ENCODE measurements at regions not wholly inside any gene's neighbourhood (a gene's known extent, or its start where the extent isn't known, plus 50 kb on each side); places are given as distances from the start of the nearest gene placed in this dataset.

- Histone ChIP-seq H4K20me1 (ENCODE audit: insufficient read depth, low read length) (no peaks in the 10 kb centered on the region), H3K9me2 (replicated peaks; ENCODE audit: insufficient read depth, low read length) (no peaks in the 10 kb centered on the region), H2AFZ (ENCODE audit: low read length) (no peak overlapping the region), H3K27ac (ENCODE audit: low read length) (no peak overlapping the region), H3K4me1 (ENCODE audit: low read length) (no peaks in the 10 kb centered on the region), H3K79me2 (ENCODE audit: low read length) (no peaks in the 10 kb centered on the region), H3K4me3 (ENCODE audit: low read length) (no peak overlapping the region), H3K9me3 (replicated peaks; ENCODE audit: insufficient read depth, low read length) (no peaks in the 10 kb centered on the region), H3K36me3 (replicated peaks; ENCODE audit: insufficient read depth, low read length) (no peaks in the 10 kb centered on the region), H3F3A (ENCODE audit: insufficient read depth, low read length) (no peaks in the 10 kb centered on the region), H3K9ac (ENCODE audit: low read length) (no peak overlapping the region), H3K4me2 (ENCODE audit: low read depth, low read length) (no peak overlapping the region), H3K27me3 (replicated peaks; ENCODE audit: insufficient read depth, low read length) (no peaks in the 10 kb centered on the region)
- DNase-seq: no peak
- TF ChIP-seq CTCF (IDR thresholded peaks at IDR 0.05; ENCODE audit: low read length) (no peak), EZH2phosphoT487 (IDR thresholded peaks at IDR 0.05; ENCODE audit: low read length) (no peak), EZH2 (optimal IDR thresholded peaks at IDR 0.05; ENCODE audit: low read depth, low read length) (no peak)
Observed at GRCh38 chr11:87753143-87753542, 422.1 kb downstream of the RAB38 start.

DNA sequence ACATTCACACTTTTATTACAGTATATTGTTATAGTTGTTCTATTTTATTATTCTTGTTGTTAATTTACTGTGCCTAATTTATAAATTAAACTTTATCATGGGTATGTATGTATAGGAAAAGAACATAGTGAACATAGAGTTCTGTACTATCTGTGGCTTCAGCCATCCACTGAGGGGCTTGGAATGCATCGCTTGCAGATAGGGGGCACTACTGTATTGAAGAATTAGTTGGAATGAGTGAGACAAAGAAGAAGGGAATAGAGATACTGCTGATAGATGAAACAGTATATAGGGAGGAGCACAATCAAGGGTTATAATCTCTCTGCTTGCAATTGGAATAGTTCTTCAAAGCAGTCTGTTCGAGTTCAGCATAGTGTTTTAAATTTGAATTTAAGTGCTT lies 432.2 kb downstream of the RAB38 start:
- H3K79me2 ChIP-seq (ENCODE audit: low read length): no peaks in the 10 kb centered on the region
- no peaks in the 10 kb centered on the region for H3K36me3 ChIP-seq (replicated peaks; ENCODE audit: insufficient read depth, low read length)
- no peaks in the 10 kb centered on the region for H3K27me3 ChIP-seq (replicated peaks; ENCODE audit: insufficient read depth, low read length)
- TF ChIP-seq EZH2phosphoT487 (IDR thresholded peaks at IDR 0.05; ENCODE audit: low read length) (no peak), CTCF (IDR thresholded peaks at IDR 0.05; ENCODE audit: low read length) (no peak), EZH2 (optimal IDR thresholded peaks at IDR 0.05; ENCODE audit: low read depth, low read length) (no peak)
- no peak overlapping the region for H2AFZ ChIP-seq (ENCODE audit: low read length)
- no peak overlapping the region for H3K4me3 ChIP-seq (ENCODE audit: low read length)
- no peak overlapping the region for H3K27ac ChIP-seq (ENCODE audit: low read length)
- H3K9ac ChIP-seq (ENCODE audit: low read length): no peak overlapping the region
- H3K9me3 ChIP-seq (replicated peaks; ENCODE audit: insufficient read depth, low read length): no peaks in the 10 kb centered on the region
- no peaks in the 10 kb centered on the region for H3K9me2 ChIP-seq (replicated peaks; ENCODE audit: insufficient read depth, low read length)
- H3K4me1 ChIP-seq (ENCODE audit: low read length): no peaks in the 10 kb centered on the region
- no peak overlapping the region for H3K4me2 ChIP-seq (ENCODE audit: low read depth, low read length)
- H4K20me1 ChIP-seq (ENCODE audit: insufficient read depth, low read length): no peaks in the 10 kb centered on the region
- no peak for DNase-seq
- no peaks in the 10 kb centered on the region for H3F3A ChIP-seq (ENCODE audit: insufficient read depth, low read length)

DNA sequence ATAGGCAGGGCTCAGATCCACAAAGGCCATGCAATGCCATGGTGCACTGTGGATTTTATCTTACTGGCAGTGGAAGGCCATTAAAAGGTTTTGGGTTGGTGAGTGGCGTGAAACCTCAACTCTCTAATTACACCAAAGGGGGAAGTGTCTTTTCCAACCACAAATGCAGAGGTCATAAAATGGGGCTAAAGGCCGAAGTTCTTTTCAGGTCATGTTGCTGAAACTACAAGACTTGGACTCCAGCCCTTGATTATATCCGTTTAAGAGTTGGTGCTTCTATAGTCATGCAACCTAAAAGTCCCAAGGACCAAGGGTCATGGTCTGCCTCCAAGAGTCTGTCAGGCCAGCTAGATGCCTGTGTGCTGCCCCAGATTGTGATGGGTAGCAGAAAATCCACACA lies 434.3 kb downstream of the RAB38 start:
- Histone ChIP-seq H3K4me1 (ENCODE audit: low read length) (no peaks in the 10 kb centered on the region), H3K27me3 (replicated peaks; ENCODE audit: insufficient read depth, low read length) (no peaks in the 10 kb centered on the region), H2AFZ (ENCODE audit: low read length) (no peak overlapping the region), H3K9me2 (replicated peaks; ENCODE audit: insufficient read depth, low read length) (no peaks in the 10 kb centered on the region), H3K4me2 (ENCODE audit: low read depth, low read length) (no peak overlapping the region), H3K9me3 (replicated peaks; ENCODE audit: insufficient read depth, low read length) (no peaks in the 10 kb centered on the region), H3K36me3 (replicated peaks; ENCODE audit: insufficient read depth, low read length) (no peaks in the 10 kb centered on the region), H3K9ac (ENCODE audit: low read length) (no peak overlapping the region), H3K4me3 (ENCODE audit: low read length) (no peak overlapping the region), H3K27ac (ENCODE audit: low read length) (no peak overlapping the region), H4K20me1 (ENCODE audit: insufficient read depth, low read length) (no peaks in the 10 kb centered on the region), H3K79me2 (ENCODE audit: low read length) (no peaks in the 10 kb centered on the region), H3F3A (ENCODE audit: insufficient read depth, low read length) (no peaks in the 10 kb centered on the region)
- DNase-seq: no peak
- TF ChIP-seq EZH2 (optimal IDR thresholded peaks at IDR 0.05; ENCODE audit: low read depth, low read length) (no peak), EZH2phosphoT487 (IDR thresholded peaks at IDR 0.05; ENCODE audit: low read length) (no peak), CTCF (IDR thresholded peaks at IDR 0.05; ENCODE audit: low read length) (no peak)

Data from MM.1S (cell line).